Right ventricle myocardium inferior (tissue), 1 donor: ENCODE measurements at regions not wholly inside any gene's neighbourhood (a gene's known extent, or its start where the extent isn't known, plus 50 kb on each side); places are given as distances from the start of the nearest gene placed in this dataset.
"Not testable (repeated sequence)": the region's sequence is repeated elsewhere in the genome, so short reads cannot be mapped to it uniquely, and the experiment has no call there.

Experiments used
- ATAC-seq: fragments of 200-7000 bp; cut with Tn5 transposase; one replicate; pipeline ENCODE4 v1.9.1; 2020; ENCODE audit warnings: mild to moderate bottlenecking, moderate library complexity
- DNase-seq: peaks from one replicate; pipeline ENCODE4 v3.0.0; 2021; ENCODE audit errors: missing footprints
- intact Hi-C: fragments of 100-400 bp; cut with DNase I; formaldehyde crosslinking; loops from one replicate; pipeline ENCODE4 v1.11.0; 2022
- donor health status: DM: no; HTN: yes; CAD: no; lungs with severe emphysema.

- intact Hi-C loops: no loop called here
- no peak for DNase-seq
- ATAC-seq: no peak
These were observed 450.1 kb upstream of the RASGRP1 start for GRCh38 chr15:39014682-39015081.

GRCh38 chr15:39016706-39017105, 452.1 kb upstream of the RASGRP1 start:
- DNase-seq (no peak), ATAC-seq (no peak)
- intact Hi-C loops: no loop called here

- no peak for DNase-seq
- intact Hi-C loops: no loop called here
- ATAC-seq: no peak
These were observed 454.4 kb upstream of the RASGRP1 start for GRCh38 chr15:39018966-39019365.

GRCh38 chr15:39021341-39021740, 456.7 kb upstream of the RASGRP1 start:
- DNase-seq: no peak
- ATAC-seq: no peak
- intact Hi-C loops: loop anchor here (10.0 kb wide), 1 partner anchor 207 kb away; no protein-coding TSS in a partner anchor

- intact Hi-C loops: loop anchor here (10.0 kb wide), 1 partner anchor 208 kb away; no protein-coding TSS in a partner anchor
- no peak for DNase-seq
- ATAC-seq: peak; percentile 83
These were observed 458.1 kb upstream of the RASGRP1 start for GRCh38 chr15:39022532-39023305.

- DNase-seq: no peak
- intact Hi-C loops: loop anchor here (10.0 kb wide), 1 partner anchor 211 kb away; no protein-coding TSS in a partner anchor
- ATAC-seq: no peak
These were observed 460.7 kb upstream of the RASGRP1 start for GRCh38 chr15:39025321-39025720.

- DNase-seq (no peak), ATAC-seq (no peak)
- intact Hi-C loops: loop anchor here (10.0 kb wide), 1 partner anchor 211 kb away; no protein-coding TSS in a partner anchor
These were observed 461.3 kb upstream of the RASGRP1 start for GRCh38 chr15:39025881-39026280.

- ATAC-seq: peak; percentile 68
- intact Hi-C loops: loop anchor here (10.0 kb wide), 1 partner anchor 213 kb away; no protein-coding TSS in a partner anchor
- DNase-seq: no peak
These were observed 463.5 kb upstream of the RASGRP1 start for GRCh38 chr15:39028069-39028468.

- intact Hi-C loops: loop anchor here (10.0 kb wide), 1 partner anchor 215 kb away; no protein-coding TSS in a partner anchor
These were observed 465.1 kb upstream of the RASGRP1 start for GRCh38 chr15:39029741-39030140.

GRCh38 chr15:39030291-39031070, 465.9 kb upstream of the RASGRP1 start:
- DNase-seq (no peak), ATAC-seq (no peak)
- intact Hi-C loops: no loop called here

More at GRCh38 chr15:39029741-39030140, 465.1 kb upstream of the RASGRP1 start:
- ATAC-seq (no peak), DNase-seq (no peak)

GRCh38 chr15:39031596-39031995, 467.0 kb upstream of the RASGRP1 start:
- ATAC-seq (no peak), DNase-seq (no peak)
- intact Hi-C loops: no loop called here

- intact Hi-C loops: no loop called here
- ATAC-seq: no peak
- DNase-seq: no peak
These were observed 470.2 kb upstream of the RASGRP1 start for GRCh38 chr15:39034816-39035215.

- intact Hi-C loops, DNase-seq, ATAC-seq: not testable (repeated sequence)
These were observed 473.0 kb upstream of the RASGRP1 start for GRCh38 chr15:39037611-39038010.

GRCh38 chr15:39040861-39041260, 476.2 kb upstream of the RASGRP1 start:
- intact Hi-C loops: no loop called here
- ATAC-seq: no peak
- DNase-seq: no peak

GRCh38 chr15:39041979-39042495, 477.4 kb upstream of the RASGRP1 start:
- no peak for DNase-seq
- intact Hi-C loops: no loop called here
- no peak for ATAC-seq

- DNase-seq (no peak), ATAC-seq (no peak)
- intact Hi-C loops: no loop called here
These were observed 487.2 kb upstream of the RASGRP1 start for GRCh38 chr15:39051626-39052322.

- no peak for ATAC-seq
These were observed 487.7 kb upstream of the RASGRP1 start for GRCh38 chr15:39052323-39052705.

GRCh38 chr15:39053480-39053879, 488.9 kb upstream of the RASGRP1 start:
- no peak for DNase-seq
- intact Hi-C loops: no loop called here
- peak; percentile 50 for ATAC-seq

More at GRCh38 chr15:39052323-39052705, 487.7 kb upstream of the RASGRP1 start:
- DNase-seq: no peak
- intact Hi-C loops: no loop called here
